Stimulated activated CD4-positive, alpha-beta T cell treated with anti-CD3 and anti-CD28 coated beads, Interleukin-15, amount 100 ng/mL, for 24 hours (primary cell): ENCODE measurements at regions not wholly inside any gene's neighbourhood (a gene's known extent, or its start where the extent isn't known, plus 50 kb on each side); places are given as distances from the start of the nearest gene placed in this dataset.

Source experiments
- DNase-seq: peaks from one replicate; pipeline ENCODE4 v3.0.0-alpha.2; 2020

GRCh38 chr11:127552446-127552845, 551.9 kb upstream of the KIRREL3 start:
- no peak for DNase-seq

GRCh38 chr11:127531167-127531566, 530.6 kb upstream of the KIRREL3 start:
- DNase-seq: no peak

- no peak for DNase-seq
Observed at GRCh38 chr11:127528297-127528696, 527.7 kb upstream of the KIRREL3 start.

GRCh38 chr11:127524618-127525017, 524.0 kb upstream of the KIRREL3 start:
- DNase-seq: no peak

- no peak for DNase-seq
Observed at GRCh38 chr11:127521413-127521812, 520.8 kb upstream of the KIRREL3 start.

- DNase-seq: no peak
Observed at GRCh38 chr11:127507851-127508250, 507.3 kb upstream of the KIRREL3 start.

- DNase-seq: no peak
Observed at GRCh38 chr11:127506647-127507046, 506.1 kb upstream of the KIRREL3 start.

GRCh38 chr11:127506126-127506525, 505.6 kb upstream of the KIRREL3 start:
- no peak for DNase-seq

- DNase-seq: no peak
Observed at GRCh38 chr11:127496165-127496564, 495.6 kb upstream of the KIRREL3 start.

GRCh38 chr11:127493330-127494022, 492.9 kb upstream of the KIRREL3 start:
- DNase-seq: no peak

- no peak for DNase-seq
Observed at GRCh38 chr11:127492029-127492428, 491.5 kb upstream of the KIRREL3 start.

GRCh38 chr11:127491589-127491988, 491.0 kb upstream of the KIRREL3 start:
- DNase-seq: no peak

GRCh38 chr11:127490896-127491295, 490.3 kb upstream of the KIRREL3 start:
- DNase-seq: no peak

- no peak for DNase-seq
Observed at GRCh38 chr11:127485541-127485940, 485.0 kb upstream of the KIRREL3 start.

GRCh38 chr11:127481391-127481790, 480.8 kb upstream of the KIRREL3 start:
- no peak for DNase-seq

GRCh38 chr11:127478826-127479225, 478.3 kb upstream of the KIRREL3 start:
- DNase-seq: no peak

- no peak for DNase-seq
Observed at GRCh38 chr11:127474766-127475165, 474.2 kb upstream of the KIRREL3 start.

GRCh38 chr11:127472505-127472904, 471.9 kb upstream of the KIRREL3 start:
- no peak for DNase-seq

- DNase-seq: no peak
Observed at GRCh38 chr11:127471662-127472061, 471.1 kb upstream of the KIRREL3 start.

GRCh38 chr11:127470306-127470884, 469.8 kb upstream of the KIRREL3 start:
- peak; percentile 16 for DNase-seq

GRCh38 chr11:127464325-127464724, 463.8 kb upstream of the KIRREL3 start:
- no peak for DNase-seq

GRCh38 chr11:127462065-127462344, 461.4 kb upstream of the KIRREL3 start:
- DNase-seq: no peak

- DNase-seq: no peak
Observed at GRCh38 chr11:127461241-127462064, 460.9 kb upstream of the KIRREL3 start.

GRCh38 chr11:127458561-127458960, 458.0 kb upstream of the KIRREL3 start:
- DNase-seq: no peak
